ENCODE measurements at regions not wholly inside any gene's neighbourhood (a gene's known extent, or its start where the extent isn't known, plus 50 kb on each side); places are given as distances from the start of the nearest gene placed in this dataset.
"Not testable (repeated sequence)": the region's sequence is repeated elsewhere in the genome, so short reads cannot be mapped to it uniquely, and the experiment has no call there.

- DNase-seq (ENCODE audit: low read depth): no peak
Measured at GRCh38 chr6:122129313-122130025, 270.0 kb upstream of the HSF2 start.

DNA sequence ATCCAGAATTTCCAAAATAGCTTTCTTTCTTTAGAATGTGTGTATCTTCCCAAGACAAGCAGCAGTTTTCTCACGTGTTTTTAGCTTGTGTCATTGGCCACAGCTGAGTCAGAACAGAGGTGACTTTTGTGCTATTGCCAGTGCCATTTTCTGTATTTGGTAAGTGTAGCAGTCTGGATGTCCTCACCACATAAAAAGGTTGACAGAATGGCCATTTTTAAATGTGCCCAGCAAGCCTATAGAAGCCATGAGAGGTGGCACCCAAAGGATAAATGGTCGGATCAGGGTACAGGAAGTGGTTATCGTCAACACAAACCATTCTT lies 269.5 kb upstream of the HSF2 start:
- no peak for DNase-seq (ENCODE audit: low read depth)

DNA sequence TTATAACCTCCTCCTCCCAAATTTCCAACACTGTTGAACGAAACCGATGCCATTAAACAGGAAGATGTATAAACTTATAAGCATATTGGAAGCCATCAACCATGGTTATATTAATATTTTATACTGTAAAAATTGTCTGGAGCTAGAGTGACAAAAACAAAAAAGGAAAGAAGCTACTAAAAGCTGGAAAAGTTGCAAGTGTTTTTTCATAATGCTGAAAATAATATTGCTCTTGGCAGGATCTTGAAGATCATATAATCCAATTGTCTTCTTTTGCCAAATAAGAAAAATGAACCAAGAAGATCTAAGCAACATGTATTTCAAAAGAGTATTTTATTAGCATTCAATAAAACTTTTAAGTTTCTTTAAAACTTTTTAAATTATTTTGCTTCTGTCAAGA lies 268.9 kb upstream of the HSF2 start:
- no peak for DNase-seq (ENCODE audit: low read depth)

DNA sequence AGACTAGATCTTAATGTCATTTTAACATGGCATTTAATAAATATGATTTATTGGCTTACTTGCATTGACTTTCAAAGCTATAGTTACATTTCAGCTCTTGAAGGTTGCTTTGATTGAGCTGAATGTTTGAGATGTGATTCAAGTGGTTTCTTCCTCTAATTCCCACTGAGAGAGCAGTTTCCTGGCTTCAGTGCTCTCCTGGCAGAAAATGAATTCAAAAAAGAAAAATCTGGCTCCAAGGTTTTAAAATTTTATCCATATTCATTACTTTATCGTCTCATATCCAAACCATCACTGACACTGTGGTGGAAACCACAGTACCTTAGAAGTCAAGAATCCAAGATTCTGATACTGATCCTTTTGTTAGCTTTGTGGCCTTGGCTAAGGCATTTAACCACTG lies 263.1 kb upstream of the HSF2 start:
- no peak for DNase-seq (ENCODE audit: low read depth)

DNA sequence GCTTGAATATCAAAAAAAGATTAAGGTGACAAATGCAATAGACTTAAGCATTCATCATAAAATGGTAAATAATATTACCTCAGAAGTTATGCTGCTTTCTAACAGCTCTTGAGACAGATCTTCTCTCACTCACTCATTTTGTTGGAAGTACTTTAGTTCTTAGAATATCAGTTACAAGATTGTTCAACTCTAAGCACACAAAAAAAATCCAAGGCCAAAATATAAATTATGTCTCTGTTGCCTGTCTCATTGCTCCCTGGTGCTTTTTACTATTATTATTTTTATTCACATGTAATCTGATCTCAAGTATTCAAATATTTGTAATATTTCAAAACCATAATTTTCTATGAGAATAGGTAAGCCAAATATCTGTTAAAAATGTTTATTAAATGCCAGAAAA lies 259.4 kb upstream of the HSF2 start:
- DNase-seq (ENCODE audit: low read depth): no peak

DNA sequence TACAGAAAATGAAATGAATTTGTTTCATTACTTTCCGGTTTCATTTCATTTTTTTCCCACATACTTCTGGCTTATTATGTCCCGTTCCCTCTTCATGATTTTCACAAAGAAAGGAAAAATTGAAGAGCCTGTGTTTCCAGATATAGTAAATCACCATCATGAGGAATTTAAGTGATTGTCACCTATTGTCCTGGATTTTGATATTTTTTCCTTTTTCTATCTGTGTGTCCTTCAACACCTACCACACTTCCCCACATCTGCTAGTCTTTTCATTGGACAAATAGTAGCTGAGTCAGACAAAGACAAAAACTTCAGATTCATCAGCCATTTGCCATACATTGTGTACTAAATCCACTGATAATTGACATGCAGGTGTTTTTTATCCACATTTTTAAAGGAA lies 258.2 kb upstream of the HSF2 start:
- DNase-seq (ENCODE audit: low read depth): no peak

GRCh38 chr6:122143813-122144601 lies 255.4 kb upstream of the HSF2 start:
- no peak for DNase-seq (ENCODE audit: low read depth)

- no peak for DNase-seq (ENCODE audit: low read depth)
Measured at GRCh38 chr6:122145246-122145645, 254.2 kb upstream of the HSF2 start.

GRCh38 chr6:122145741-122146240 lies 253.7 kb upstream of the HSF2 start:
- no peak for DNase-seq (ENCODE audit: low read depth)

DNA sequence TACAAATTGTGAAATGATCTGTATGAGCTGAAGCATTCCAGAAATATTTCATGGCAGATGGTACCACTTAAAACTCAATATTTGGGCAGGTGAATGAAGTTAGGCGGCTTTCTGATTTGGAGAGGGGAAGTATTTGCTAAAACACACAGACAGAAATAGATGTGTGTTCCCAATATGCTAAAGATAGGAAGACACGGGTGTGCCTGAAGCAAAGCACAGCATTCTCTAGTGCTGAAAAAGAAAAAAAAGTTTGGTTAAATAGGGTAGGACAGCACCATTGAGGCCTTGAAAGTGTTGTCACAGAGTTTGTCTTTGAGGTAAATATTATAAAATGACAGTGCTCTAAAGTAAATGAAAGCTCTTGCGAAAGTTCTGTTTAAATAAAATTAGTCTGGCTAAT lies 252.2 kb upstream of the HSF2 start:
- no peak for DNase-seq (ENCODE audit: low read depth)

DNA sequence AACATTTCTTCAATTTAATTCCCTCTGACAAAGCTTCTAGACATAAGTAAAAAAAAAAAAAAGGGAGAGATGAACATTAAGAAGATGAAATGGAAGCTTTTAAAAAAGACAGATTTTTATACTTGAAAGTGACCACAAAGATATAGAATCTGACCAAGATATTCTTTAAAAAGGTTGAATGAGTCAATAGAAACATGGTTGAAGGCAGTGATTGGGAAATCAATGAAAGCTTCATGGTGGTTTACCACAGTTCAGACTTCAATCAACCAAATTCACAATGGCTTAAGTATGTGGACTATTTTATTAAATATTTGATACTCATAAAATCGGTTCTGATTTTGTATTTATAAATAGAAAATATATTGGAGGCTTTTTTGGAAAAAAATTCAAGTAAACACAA lies 248.4 kb upstream of the HSF2 start:
- DNase-seq (ENCODE audit: low read depth): no peak

- DNase-seq (ENCODE audit: low read depth): no peak
Measured at GRCh38 chr6:122151763-122152162, 247.7 kb upstream of the HSF2 start.

DNA sequence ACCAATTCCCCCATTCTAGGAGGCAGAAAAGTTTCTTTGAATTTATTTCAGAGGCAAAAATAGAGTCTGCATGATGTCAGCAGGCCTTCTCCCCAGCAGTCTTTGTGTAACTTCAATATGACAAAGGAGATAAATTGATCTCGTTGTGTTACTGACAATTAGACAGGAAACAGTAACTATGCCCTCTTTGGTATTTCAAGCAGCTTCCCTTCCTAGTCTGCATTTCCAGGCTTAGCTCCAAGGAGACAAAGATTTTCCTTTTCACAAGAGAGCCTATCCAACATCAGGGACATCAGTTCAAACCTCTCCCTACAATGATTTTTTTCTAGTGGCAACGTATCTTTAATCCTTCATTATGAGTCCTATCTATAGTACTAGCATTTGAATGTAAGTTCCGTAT lies 245.9 kb upstream of the HSF2 start:
- no peak for DNase-seq (ENCODE audit: low read depth)

DNA sequence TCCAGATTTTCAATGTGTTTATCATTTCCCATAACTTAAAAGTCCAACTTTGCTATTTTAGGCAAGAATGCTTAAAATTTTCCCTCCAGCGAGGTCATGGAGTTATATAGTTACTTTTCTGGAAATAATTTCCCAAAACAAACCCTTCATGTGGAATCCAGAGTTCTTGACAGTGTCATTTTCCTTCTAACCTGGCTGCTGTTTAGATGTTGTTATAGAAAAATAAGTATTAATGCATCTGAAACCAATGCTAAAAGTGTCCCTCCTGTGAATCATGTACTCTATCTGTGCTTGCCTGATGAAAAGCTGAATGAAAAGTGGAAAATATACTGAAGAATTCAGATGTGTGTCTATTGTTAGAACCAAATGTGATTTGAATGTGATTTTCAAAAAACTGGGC lies 245.3 kb upstream of the HSF2 start:
- no peak for DNase-seq (ENCODE audit: low read depth)

DNA sequence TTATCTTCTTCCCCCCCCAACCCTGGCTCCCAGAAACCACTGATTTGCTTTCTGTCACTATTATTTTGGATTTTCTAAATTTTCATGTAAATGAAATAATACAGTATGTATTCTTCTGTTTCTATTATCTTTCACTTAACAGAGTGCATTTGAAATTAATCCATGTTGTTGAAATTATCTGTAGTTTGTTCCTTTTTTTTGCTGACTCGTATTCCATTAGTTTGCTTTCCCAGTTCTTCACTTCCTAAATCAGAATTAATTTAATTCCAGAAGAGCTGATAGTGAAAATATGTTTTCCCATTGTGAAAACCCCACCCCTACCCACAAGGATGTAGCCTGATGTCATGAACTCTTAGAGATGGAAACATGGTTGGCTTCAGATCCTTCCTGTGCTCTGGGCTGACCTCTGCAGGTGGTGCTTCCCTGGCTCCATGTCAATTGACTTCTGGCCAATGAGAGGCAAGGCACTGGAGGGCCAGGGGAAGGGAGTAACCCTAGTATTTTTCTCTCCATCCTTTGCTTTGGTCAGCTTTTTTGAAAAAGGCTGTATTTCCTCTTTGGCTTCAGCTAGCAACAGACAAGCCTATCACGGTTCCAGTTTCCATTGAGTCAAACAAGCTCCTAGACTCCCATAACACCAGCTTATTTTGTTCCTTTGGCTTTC lies 244.4 kb upstream of the HSF2 start:
- DNase-seq (ENCODE audit: low read depth): no peak

DNA sequence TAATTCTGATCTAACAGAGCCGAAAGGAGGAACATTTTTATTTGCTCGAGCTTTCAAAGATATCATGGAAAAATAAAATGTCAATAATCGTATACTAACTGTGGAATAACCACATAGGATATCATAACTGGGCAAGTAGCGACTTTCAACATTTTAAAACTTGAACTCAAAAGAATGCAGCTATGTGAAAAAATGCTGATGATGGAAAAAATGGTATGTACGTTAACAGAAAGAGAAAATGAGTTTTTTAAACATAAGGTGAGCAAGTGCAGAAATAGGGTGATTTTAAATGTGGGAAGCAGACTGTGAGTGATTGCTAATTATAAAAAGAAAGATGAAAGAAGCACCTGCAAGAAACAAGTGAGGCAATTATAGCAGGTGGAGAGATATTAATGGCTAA lies 238.3 kb upstream of the HSF2 start:
- DNase-seq (ENCODE audit: low read depth): no peak

- DNase-seq (ENCODE audit: low read depth): no peak
Measured at GRCh38 chr6:122165014-122165413, 234.4 kb upstream of the HSF2 start.

GRCh38 chr6:122170274-122170673 lies 229.2 kb upstream of the HSF2 start:
- DNase-seq (ENCODE audit: low read depth): no peak

DNA sequence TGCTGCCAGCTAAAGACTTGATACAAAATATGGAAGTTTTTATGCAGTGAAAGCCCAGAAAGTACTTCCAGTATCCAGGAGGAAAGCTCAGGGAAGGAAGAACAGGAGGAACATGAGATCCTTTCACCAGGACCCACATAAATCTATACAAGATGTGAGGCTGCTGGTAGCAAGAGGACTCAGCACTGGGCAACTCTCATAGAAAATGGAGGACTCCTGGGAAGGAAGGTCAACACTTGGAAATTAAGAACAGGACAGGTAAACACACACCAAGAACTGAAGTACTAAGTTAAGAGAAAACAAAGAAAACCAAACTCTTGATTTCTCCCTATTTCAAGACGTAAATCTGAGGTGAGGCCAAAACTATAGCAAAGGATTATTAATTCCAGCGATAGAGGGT lies 220.5 kb upstream of the HSF2 start:
- no peak for DNase-seq (ENCODE audit: low read depth)

GRCh38 chr6:122180132-122180531 lies 219.3 kb upstream of the HSF2 start:
- no peak for DNase-seq (ENCODE audit: low read depth)

GRCh38 chr6:122182061-122182460 lies 217.4 kb upstream of the HSF2 start:
- DNase-seq (ENCODE audit: low read depth): no peak

DNA sequence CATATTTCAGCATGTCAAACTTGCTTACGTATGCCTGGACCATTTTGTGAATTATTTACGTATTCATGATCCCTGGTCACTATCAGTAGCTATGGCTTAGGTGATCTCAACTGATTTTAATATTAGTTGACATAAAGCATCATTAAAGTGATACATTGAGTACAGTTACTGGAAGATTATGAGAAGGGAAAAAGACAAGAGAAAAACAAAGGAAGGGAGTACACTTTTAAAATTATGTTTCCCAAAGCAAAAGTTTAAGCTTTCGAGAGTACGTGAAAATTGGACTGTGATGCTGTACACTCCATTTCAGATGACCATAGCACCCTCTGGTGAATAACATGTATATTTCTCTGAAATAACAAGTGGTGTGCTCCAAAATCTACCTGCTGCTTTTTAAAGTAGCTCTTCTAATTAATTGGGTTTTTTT lies 215.0 kb upstream of the HSF2 start:
- DNase-seq (ENCODE audit: low read depth): no peak

DNA sequence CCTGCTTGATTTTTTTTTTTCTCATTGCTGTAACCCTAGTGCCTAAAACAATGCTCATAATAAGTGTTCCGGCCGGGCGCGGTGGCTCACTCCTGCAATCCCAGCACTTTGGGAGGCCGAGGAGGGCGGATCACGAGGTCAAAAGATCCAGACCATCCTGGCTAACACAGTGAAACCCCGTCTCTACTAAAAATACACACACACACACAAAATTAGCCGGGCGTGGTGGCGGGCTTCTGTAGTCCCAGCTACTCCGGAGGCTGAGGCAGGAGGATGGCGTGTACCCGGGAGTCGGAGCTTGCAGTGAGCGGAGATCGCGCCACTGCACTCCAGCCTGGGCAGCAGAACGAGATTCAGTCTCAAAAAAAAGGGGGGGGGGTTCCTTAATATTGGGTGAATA lies 214.0 kb upstream of the HSF2 start:
- not testable (repeated sequence) for DNase-seq (ENCODE audit: low read depth)
